ENCODE measurements at regions not wholly inside any gene's neighbourhood (a gene's known extent, or its start where the extent isn't known, plus 50 kb on each side); places are given as distances from the start of the nearest gene placed in this dataset.

- TF ChIP-seq POLR2A (IDR thresholded peaks at IDR 0.05) = no peak
- TF ChIP-seq, protein P1, sequence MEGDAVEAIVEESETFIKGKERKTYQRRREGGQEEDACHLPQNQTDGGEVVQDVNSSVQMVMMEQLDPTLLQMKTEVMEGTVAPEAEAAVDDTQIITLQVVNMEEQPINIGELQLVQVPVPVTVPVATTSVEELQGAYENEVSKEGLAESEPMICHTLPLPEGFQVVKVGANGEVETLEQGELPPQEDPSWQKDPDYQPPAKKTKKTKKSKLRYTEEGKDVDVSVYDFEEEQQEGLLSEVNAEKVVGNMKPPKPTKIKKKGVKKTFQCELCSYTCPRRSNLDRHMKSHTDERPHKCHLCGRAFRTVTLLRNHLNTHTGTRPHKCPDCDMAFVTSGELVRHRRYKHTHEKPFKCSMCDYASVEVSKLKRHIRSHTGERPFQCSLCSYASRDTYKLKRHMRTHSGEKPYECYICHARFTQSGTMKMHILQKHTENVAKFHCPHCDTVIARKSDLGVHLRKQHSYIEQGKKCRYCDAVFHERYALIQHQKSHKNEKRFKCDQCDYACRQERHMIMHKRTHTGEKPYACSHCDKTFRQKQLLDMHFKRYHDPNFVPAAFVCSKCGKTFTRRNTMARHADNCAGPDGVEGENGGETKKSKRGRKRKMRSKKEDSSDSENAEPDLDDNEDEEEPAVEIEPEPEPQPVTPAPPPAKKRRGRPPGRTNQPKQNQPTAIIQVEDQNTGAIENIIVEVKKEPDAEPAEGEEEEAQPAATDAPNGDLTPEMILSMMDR (IDR thresholded peaks at IDR 0.05) = no peak
- Histone ChIP-seq H3K36me3 (no peaks in the 10 kb centered on the region), H3K9me3 (no peaks in the 10 kb centered on the region), H3K27ac (no peak overlapping the region), H3K4me1 (peaks cover 0 to 22% (median 8%) of the 10 kb centered on the region in 4 donors), H3K27me3 (no peaks in the 10 kb centered on the region), H3K4me3 (no peak overlapping the region)
- intact Hi-C loops (cut with DNase I) = no loop called here
- 71% methylated on average over 9 of the region's 16 CpGs for whole genome bisulfite sequencing (ENCODE audit: insufficient coverage, low coverage, low lambda C conversion rate, missing lambda C conversion rate)
- no peak for ATAC-seq
- no peak for DNase-seq
Measured at GRCh38 chr10:113431398-113432160, 121.3 kb upstream of the HABP2 start.

DNA sequence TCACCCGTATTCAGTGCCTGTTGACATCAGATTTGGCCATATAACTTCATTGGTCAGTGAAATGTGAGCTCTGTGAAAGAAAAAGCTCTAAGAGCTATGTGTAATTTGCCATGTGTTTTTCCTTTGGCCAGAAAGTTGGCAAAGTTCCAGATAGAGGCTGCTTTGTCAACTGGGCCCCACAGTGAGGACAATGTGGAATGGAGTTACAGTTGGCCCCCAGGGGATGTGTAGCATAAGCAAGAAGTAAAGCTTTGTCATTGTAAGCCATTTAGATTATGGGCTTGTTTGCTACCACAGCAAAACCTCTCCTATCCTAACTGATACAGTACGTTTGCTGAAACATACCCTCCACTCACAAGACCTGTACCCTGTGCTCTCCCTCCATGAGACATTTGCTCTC is 119.1 kb upstream of the HABP2 start:
- TF ChIP-seq, protein P1 (IDR thresholded peaks at IDR 0.05) = no peak
- TF ChIP-seq POLR2A (IDR thresholded peaks at IDR 0.05) = no peak
- Histone ChIP-seq H3K36me3 (no peaks in the 10 kb centered on the region), H3K4me1 (peaks cover 0 to 22% (median 8%) of the 10 kb centered on the region in 4 donors), H3K27me3 (no peaks in the 10 kb centered on the region), H3K9me3 (no peaks in the 10 kb centered on the region), H3K4me3 (no peak overlapping the region), H3K27ac (peak overlapping the region in 2 of 3 donors; percentile 31 to 74)
- 100% methylated on average over 1 of the region's 2 CpGs for WGBS (ENCODE audit: insufficient coverage, low coverage, low lambda C conversion rate, missing lambda C conversion rate)
- DNase-seq (no peak), ATAC-seq (peak in 3 of 4 donors; percentile 4 to 37 (median 9))
- intact Hi-C loops (cut with DNase I) = no loop called here

DNA sequence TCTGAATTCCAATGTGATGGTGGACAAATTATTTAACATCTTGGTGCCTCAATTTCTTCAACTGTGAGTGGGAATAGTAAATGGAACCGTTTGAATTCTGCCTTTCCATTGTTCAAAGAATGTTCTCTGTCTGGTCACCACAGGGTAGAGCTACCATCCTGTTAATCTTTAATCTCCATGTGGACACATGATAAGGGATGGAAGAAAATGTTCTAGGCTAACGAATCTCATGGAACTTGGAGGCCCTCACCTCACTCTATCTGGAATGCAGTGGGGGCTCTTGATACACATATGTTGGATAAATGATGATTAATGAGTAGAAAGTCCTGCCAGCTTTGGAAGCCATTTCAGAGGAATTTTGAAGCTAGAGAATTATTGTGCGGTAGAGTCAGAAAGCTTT is 118.5 kb upstream of the HABP2 start:
- intact Hi-C loops (cut with DNase I) = no loop called here
- H3K27ac ChIP-seq = peak overlapping the region in 2 of 3 donors; percentile 31 to 74
- ATAC-seq (peak; percentile 83 to 92 (median 88)), DNase-seq (no peak)
- H3K27me3 ChIP-seq = no peaks in the 10 kb centered on the region
- WGBS (ENCODE audit: insufficient coverage, low coverage, low lambda C conversion rate, missing lambda C conversion rate) = 41% methylated on average over 3 of the region's 3 CpGs
- peaks cover 0 to 22% (median 8%) of the 10 kb centered on the region in 4 donors for H3K4me1 ChIP-seq
- TF ChIP-seq, protein P1 (IDR thresholded peaks at IDR 0.05) = peak in 1 of 4 donors; percentile 3
- TF ChIP-seq POLR2A (IDR thresholded peaks at IDR 0.05) = no peak
- H3K9me3 ChIP-seq = no peaks in the 10 kb centered on the region
- no peaks in the 10 kb centered on the region for H3K36me3 ChIP-seq
- H3K4me3 ChIP-seq = no peak overlapping the region

DNA sequence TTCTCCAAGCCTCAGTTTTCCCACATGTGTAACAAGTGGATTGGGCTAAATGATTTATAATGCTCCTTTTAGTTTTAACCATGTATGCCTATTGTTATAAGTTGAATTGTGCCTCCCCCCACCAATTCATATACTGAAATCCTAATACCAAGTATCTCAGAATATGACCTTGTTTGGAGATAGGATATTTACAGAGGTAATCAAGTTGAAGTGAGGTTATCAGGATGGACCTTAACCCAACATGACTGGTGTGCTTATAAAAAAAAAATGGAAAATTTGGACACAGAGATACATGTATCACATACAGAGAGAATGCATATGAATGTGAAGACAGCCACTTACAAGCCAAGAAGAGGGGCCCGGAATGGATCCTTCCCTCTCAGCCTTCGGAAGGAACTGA is 117.9 kb upstream of the HABP2 start:
- no peaks in the 10 kb centered on the region for H3K36me3 ChIP-seq
- no peak for TF ChIP-seq POLR2A (IDR thresholded peaks at IDR 0.05)
- TF ChIP-seq, protein P1 (IDR thresholded peaks at IDR 0.05) = no peak
- no peaks in the 10 kb centered on the region for H3K27me3 ChIP-seq
- H3K4me3 ChIP-seq = no peak overlapping the region
- DNase-seq (no peak), ATAC-seq (peak; percentile 47 to 64 (median 61))
- WGBS (ENCODE audit: insufficient coverage, low coverage, low lambda C conversion rate, missing lambda C conversion rate) = 88% methylated on average over 2 of the region's 2 CpGs
- peaks cover 0 to 22% (median 8%) of the 10 kb centered on the region in 4 donors for H3K4me1 ChIP-seq
- peak overlapping the region in 1 of 3 donors; percentile 74 for H3K27ac ChIP-seq
- intact Hi-C loops (cut with DNase I) = no loop called here
- H3K9me3 ChIP-seq = no peaks in the 10 kb centered on the region

Measured in right lobe of liver (tissue), 6 donors.